ENCODE measurements at regions not wholly inside any gene's neighbourhood (a gene's known extent, or its start where the extent isn't known, plus 50 kb on each side); places are given as distances from the start of the nearest gene placed in this dataset.

DNA sequence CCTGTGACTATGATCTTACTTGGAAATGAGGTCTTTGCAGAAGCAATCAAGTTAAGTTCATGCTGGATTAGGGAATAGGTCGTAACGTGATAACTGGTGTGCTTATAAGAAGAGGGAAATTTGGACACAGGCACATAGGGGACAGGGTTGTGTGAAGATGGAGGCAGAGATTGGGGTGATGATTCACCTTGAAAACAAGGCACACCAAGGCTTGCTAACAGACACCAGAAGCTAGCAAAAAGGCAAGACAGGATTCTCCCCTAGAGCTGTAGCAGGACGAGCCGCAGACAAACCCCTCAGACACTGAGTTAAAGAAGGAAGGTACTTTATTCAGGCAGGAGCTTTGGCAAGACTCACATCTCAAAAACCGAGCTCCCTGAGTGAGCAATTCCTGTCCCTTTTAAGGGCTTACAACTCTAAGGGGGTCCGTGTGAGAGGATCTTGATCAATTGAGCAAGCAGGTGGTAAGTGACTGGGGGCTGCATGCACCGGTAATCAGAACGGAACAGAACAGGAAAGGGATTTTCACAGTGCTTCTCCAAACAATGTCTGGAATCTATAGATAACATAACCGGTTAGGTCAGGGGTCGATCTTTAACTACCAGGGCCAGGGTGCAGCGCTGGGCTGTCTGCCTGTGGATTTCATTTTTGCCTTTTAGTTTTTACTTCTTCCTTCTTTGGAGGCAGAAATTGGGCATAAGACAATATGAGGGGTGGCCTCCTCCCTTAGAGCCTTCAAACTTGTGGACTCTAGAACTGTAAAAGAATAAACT is 57.5 kb upstream of the S1PR3 start:
- peak in 1 of 2 donors; percentile 50 for DNase-seq (ENCODE audit: low spot score in 2 of 2)
- 75 to 77% methylated on average over 11 of the region's 11 CpGs for WGBS, 2 donors
- no peak overlapping the region for H3K4me3 ChIP-seq (ENCODE audit: low read depth, poor library complexity, severe bottlenecking)
- intact Hi-C loops (cut with DNase I; ENCODE audit: low total_unique reads), result no loop called here
- no peak for TF ChIP-seq POLR2A (IDR thresholded peaks at IDR 0.05)
- TF ChIP-seq, protein P1, sequence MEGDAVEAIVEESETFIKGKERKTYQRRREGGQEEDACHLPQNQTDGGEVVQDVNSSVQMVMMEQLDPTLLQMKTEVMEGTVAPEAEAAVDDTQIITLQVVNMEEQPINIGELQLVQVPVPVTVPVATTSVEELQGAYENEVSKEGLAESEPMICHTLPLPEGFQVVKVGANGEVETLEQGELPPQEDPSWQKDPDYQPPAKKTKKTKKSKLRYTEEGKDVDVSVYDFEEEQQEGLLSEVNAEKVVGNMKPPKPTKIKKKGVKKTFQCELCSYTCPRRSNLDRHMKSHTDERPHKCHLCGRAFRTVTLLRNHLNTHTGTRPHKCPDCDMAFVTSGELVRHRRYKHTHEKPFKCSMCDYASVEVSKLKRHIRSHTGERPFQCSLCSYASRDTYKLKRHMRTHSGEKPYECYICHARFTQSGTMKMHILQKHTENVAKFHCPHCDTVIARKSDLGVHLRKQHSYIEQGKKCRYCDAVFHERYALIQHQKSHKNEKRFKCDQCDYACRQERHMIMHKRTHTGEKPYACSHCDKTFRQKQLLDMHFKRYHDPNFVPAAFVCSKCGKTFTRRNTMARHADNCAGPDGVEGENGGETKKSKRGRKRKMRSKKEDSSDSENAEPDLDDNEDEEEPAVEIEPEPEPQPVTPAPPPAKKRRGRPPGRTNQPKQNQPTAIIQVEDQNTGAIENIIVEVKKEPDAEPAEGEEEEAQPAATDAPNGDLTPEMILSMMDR (IDR thresholded peaks at IDR 0.05), result no peak

DNA sequence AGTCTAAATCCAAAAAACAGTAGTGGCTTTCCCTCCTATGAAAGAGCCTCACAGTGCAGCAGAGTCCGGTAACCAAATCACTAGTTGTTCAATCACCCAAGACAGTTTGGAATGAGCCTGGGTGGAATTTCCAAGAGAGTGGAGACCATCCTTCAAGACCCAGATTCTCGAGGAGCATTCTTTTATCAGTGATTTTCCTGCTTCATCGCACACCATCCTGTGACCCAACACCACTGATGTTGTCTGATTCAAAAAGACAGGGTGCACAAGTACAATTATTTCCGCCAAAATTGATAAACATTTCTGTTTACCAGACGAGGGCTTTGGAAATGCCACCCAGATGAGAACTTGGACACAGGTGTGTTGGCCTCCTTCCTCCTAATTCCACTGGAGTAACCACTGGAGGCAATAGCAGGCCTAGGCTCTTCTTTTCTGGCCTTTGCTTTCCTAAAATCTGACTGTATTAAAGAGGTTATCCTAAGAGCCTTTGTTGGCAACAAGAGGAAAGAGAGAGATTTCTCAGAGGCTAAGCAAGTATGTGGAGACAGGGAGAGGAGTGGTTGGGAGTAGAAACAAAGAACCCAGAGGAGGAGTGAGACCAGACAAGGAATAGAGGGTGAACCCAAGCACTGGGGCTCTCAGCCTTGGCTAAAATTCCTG is 56.3 kb upstream of the S1PR3 start:
- no peak overlapping the region for H3K4me3 ChIP-seq (ENCODE audit: low read depth, poor library complexity, severe bottlenecking)
- peak in 1 of 2 donors; percentile 34 for DNase-seq (ENCODE audit: low spot score in 2 of 2)
- intact Hi-C loops (cut with DNase I; ENCODE audit: low total_unique reads), result no loop called here
- 76 to 89% methylated on average over 5 of the region's 5 CpGs for WGBS, 2 donors
- TF ChIP-seq POLR2A (IDR thresholded peaks at IDR 0.05), result no peak
- TF ChIP-seq, protein P1 (IDR thresholded peaks at IDR 0.05), result no peak

DNA sequence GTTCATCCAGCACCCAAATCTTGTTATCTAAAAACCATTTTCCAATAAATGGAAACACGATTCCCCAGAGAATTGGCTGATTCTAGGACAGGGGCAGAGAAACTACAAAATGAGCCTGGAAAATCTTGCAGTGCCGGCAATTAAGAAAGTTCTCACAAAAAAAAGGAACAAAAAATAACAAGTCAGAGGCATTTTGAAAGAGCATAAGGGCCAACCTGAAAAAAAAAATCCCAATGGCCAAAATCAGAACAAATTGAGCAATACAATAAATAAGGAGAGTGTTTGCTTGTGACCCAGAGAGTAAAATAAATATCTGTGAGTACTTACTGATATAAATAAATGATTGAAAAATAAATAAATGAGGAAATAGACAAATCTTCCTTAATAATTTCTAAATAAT is 55.1 kb upstream of the S1PR3 start:
- H3K4me3 ChIP-seq (ENCODE audit: low read depth, poor library complexity, severe bottlenecking), result no peak overlapping the region
- WGBS, 2 donors, result 76 to 80% methylated on average over 2 of the region's 2 CpGs
- DNase-seq (ENCODE audit: low spot score in 2 of 2), result no peak
- TF ChIP-seq, protein P1 (IDR thresholded peaks at IDR 0.05), result no peak
- no peak for TF ChIP-seq POLR2A (IDR thresholded peaks at IDR 0.05)
- intact Hi-C loops (cut with DNase I; ENCODE audit: low total_unique reads), result no loop called here

DNA sequence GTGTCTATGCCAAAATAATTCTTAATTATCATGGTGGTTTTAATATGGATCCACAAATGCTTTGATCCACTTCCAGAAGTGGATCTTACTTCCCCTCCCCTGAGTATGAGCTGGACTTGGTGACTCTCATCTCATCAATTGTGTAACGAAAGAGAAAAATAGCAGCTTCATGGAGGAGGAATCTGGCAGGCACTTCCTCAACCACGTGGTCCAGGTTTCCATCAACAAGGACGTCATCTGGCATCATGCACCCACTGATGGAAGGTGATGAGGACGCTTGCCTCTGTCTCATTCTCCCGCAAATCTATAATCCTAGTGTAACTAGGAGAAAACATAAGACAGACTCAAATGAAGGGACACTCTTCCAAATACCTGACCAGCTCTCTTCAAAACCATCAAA is 54.6 kb upstream of the S1PR3 start:
- 51 to 61% methylated on average over 5 of the region's 5 CpGs for WGBS, 2 donors
- TF ChIP-seq, protein P1 (IDR thresholded peaks at IDR 0.05), result no peak
- intact Hi-C loops (cut with DNase I; ENCODE audit: low total_unique reads), result no loop called here
- peak in 1 of 2 donors; percentile 50 for DNase-seq (ENCODE audit: low spot score in 2 of 2)
- H3K4me3 ChIP-seq (ENCODE audit: low read depth, poor library complexity, severe bottlenecking), result no peak overlapping the region

DNA sequence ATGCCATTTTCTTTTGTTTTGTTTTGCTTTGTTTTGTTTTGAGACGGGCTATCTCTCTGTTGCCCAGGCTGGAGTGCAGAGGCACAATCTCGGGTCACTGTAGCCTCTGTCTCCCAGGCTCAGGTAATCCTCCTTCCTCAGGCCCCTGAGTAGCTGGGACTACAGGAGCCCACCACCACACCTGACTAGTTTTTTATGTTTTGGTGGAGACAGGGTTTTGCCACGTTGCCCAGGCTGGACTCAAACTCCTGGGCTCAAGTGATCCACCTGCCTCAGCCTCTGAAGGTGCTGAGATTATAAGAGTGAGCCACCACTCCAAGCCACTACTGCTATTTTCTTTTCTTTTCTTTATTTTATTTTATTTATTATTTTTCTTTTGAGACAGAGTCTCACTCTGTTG is 54.0 kb upstream of the S1PR3 start:
- 78 to 96% methylated on average over 3 of the region's 3 CpGs for WGBS, 2 donors
- TF ChIP-seq, protein P1 (IDR thresholded peaks at IDR 0.05), result no peak
- TF ChIP-seq POLR2A (IDR thresholded peaks at IDR 0.05), result no peak
- intact Hi-C loops (cut with DNase I; ENCODE audit: low total_unique reads), result no loop called here
- H3K4me3 ChIP-seq (ENCODE audit: low read depth, poor library complexity, severe bottlenecking), result no peak overlapping the region
- peak in 1 of 2 donors; percentile 21 for DNase-seq (ENCODE audit: low spot score in 2 of 2)

All from lower leg skin (tissue), 4 donors.